Tibial nerve (tissue), 4 donors: ENCODE measurements at regions not wholly inside any gene's neighbourhood (a gene's known extent, or its start where the extent isn't known, plus 50 kb on each side); places are given as distances from the start of the nearest gene placed in this dataset.

Experiments used
- DNase-seq, 2 donors: peaks; one replicate each; pipeline ENCODE4 v3.0.0-alpha.2; 2019; ENCODE audit warnings: low spot score in 2 of 2
- H3K27ac ChIP-seq, 4 donors: fragments of 200-600 bp; sonication (generic) in 3 of 4; one replicate each; pipeline ENCODE4 v1.5.1; 2017 to 2019; ENCODE audit warnings: mild to moderate bottlenecking in 1 of 4
- H3K27me3 ChIP-seq, 2 donors: fragments of 200-600 bp; sonication (generic) in 1 of 2; one replicate each; pipeline versions ENCODE4 v1.5.1 to v1.6.0; 2017 to 2019
- H3K36me3 ChIP-seq, 3 donors: fragments of 200-600 bp; sonication (generic); one replicate each; pipeline ENCODE4 v1.5.1; 2018 to 2019
- H3K4me1 ChIP-seq, 4 donors: fragments of 200-600 bp; sonication (generic) in 3 of 4; one replicate each; pipeline ENCODE4 v1.5.1; 2017 to 2019
- H3K4me3 ChIP-seq, 4 donors: fragments of 200-600 bp; sonication (generic) in 3 of 4; one replicate each; pipeline ENCODE4 v1.5.1; 2017 to 2019; ENCODE audit warnings: mild to moderate bottlenecking in 1 of 4, moderate library complexity in 1 of 4
- H3K9me3 ChIP-seq, 4 donors: fragments of 200-600 bp; sonication (generic) in 3 of 4; one replicate each; pipeline ENCODE4 v1.5.1; 2017 to 2019
- EP300 ChIP-seq, 2 donors: sonication (generic); formaldehyde crosslinking; IDR thresholded peaks; one replicate each; pipeline ENCODE4 v1.6.1; 2017; ENCODE audit warnings: antibody characterized with exemption in 2 of 2, mild to moderate bottlenecking in 1 of 2
- POLR2A ChIP-seq, 2 donors: fragments of 450-650 bp; IDR thresholded peaks; one replicate each; pipeline ENCODE4 v1.6.1; 2017; ENCODE audit warnings: antibody characterized with exemption in 2 of 2, mild to moderate bottlenecking in 2 of 2, moderate library complexity in 2 of 2
- WGBS, 2 donors: methylation state at CpG; one replicate each; pipeline ENCODE4 v1.1.5; 2018; 5-methylcytosine and 5-hydroxymethylcytosine counted together
- TF ChIP-seq, protein P1 (sequence below), 5 experiments: fragments of 200-600 bp in 3 of 5; fragments of 450-650 bp in 2 of 5; sonication (generic) in 3 of 5; IDR thresholded peaks; one replicate each; pipeline ENCODE4 v1.5.1; 2016 to 2019; ENCODE audit warnings: antibody characterized with exemption in 5 of 5, mild to moderate bottlenecking in 3 of 5, moderate library complexity in 2 of 5

- Histone ChIP-seq H3K27me3 (peaks cover 0 to 6% of the 10 kb centered on the region in 2 donors), H3K27ac (no peak overlapping the region), H3K9me3 (peaks cover 0 to 5% (median 0%) of the 10 kb centered on the region in 4 donors), H3K4me3 (no peak overlapping the region), H3K36me3 (no peaks in the 10 kb centered on the region), H3K4me1 (no peaks in the 10 kb centered on the region)
- WGBS, 2 donors, result 12 to 39% methylated on average over 1 of the region's 1 CpG
- TF ChIP-seq EP300 (IDR thresholded peaks at IDR 0.05), result no peak
- TF ChIP-seq, protein P1, sequence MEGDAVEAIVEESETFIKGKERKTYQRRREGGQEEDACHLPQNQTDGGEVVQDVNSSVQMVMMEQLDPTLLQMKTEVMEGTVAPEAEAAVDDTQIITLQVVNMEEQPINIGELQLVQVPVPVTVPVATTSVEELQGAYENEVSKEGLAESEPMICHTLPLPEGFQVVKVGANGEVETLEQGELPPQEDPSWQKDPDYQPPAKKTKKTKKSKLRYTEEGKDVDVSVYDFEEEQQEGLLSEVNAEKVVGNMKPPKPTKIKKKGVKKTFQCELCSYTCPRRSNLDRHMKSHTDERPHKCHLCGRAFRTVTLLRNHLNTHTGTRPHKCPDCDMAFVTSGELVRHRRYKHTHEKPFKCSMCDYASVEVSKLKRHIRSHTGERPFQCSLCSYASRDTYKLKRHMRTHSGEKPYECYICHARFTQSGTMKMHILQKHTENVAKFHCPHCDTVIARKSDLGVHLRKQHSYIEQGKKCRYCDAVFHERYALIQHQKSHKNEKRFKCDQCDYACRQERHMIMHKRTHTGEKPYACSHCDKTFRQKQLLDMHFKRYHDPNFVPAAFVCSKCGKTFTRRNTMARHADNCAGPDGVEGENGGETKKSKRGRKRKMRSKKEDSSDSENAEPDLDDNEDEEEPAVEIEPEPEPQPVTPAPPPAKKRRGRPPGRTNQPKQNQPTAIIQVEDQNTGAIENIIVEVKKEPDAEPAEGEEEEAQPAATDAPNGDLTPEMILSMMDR (IDR thresholded peaks at IDR 0.05), result no peak
- no peak for TF ChIP-seq POLR2A (IDR thresholded peaks at IDR 0.05)
- DNase-seq, result no peak
Measured at GRCh38 chrX:74179071-74179470, 124.9 kb upstream of the ZCCHC13 start.

- Histone ChIP-seq H3K9me3 (peaks cover 0 to 10% (median 0%) of the 10 kb centered on the region in 4 donors), H3K4me3 (no peak overlapping the region), H3K4me1 (no peaks in the 10 kb centered on the region), H3K36me3 (no peaks in the 10 kb centered on the region), H3K27me3 (peaks cover 0 to 6% of the 10 kb centered on the region in 2 donors), H3K27ac (peak overlapping the region in 1 of 4 donors; percentile 28)
- WGBS, 2 donors, result 22 to 37% methylated on average over 12 of the region's 12 CpGs
- no peak for DNase-seq
- TF ChIP-seq POLR2A (IDR thresholded peaks at IDR 0.05) (no peak), EP300 (IDR thresholded peaks at IDR 0.05) (no peak)
- TF ChIP-seq, protein P1 (IDR thresholded peaks at IDR 0.05), result no peak
Measured at GRCh38 chrX:74178536-74178935, 125.4 kb upstream of the ZCCHC13 start.

- Histone ChIP-seq H3K9me3 (peaks cover 0 to 19% (median 6%) of the 10 kb centered on the region in 4 donors), H3K4me3 (no peak overlapping the region), H3K27ac (no peak overlapping the region), H3K4me1 (no peaks in the 10 kb centered on the region), H3K27me3 (no peaks in the 10 kb centered on the region), H3K36me3 (no peaks in the 10 kb centered on the region)
- WGBS, 2 donors, result 93 to 100% methylated on average over 1 of the region's 1 CpG
- no peak for DNase-seq
- no peak for TF ChIP-seq EP300 (IDR thresholded peaks at IDR 0.05)
- TF ChIP-seq POLR2A (IDR thresholded peaks at IDR 0.05), result no peak
- TF ChIP-seq, protein P1 (IDR thresholded peaks at IDR 0.05), result no peak
Measured at GRCh38 chrX:74171465-74171864, 132.5 kb upstream of the ZCCHC13 start.

DNA sequence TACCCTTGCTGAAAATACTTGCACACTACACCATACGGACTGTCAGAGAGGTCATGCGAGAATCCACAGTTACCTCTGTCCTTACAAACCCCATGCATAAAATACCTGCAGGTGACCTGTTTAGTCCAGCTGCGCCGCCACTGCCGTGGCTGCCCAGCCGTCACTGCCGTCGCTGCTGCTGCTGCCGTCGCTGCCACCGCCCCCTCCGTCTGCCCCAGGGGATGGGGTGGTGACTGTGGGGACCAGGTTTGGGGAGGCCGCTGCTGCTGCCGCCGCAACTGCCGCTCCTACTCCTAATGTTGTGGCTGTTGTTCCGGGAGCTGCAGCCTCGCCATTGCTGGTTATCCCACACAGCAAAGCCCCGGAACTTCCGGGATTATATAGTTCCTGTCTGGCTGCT, 141.8 kb upstream of the ZCCHC13 start:
- peaks cover 0 to 12% (median 0%) of the 10 kb centered on the region in 3 donors for H3K36me3 ChIP-seq
- H3K27ac ChIP-seq, result no peak overlapping the region
- H3K9me3 ChIP-seq, result peaks cover 0 to 9% (median 0%) of the 10 kb centered on the region in 4 donors
- H3K4me1 ChIP-seq, result no peaks in the 10 kb centered on the region
- 92 to 100% methylated on average over 2 to 20 of the region's 20 CpGs for WGBS, 2 donors
- no peaks in the 10 kb centered on the region for H3K27me3 ChIP-seq
- TF ChIP-seq POLR2A (IDR thresholded peaks at IDR 0.05) (no peak), EP300 (IDR thresholded peaks at IDR 0.05) (no peak)
- TF ChIP-seq, protein P1 (IDR thresholded peaks at IDR 0.05), result no peak
- no peak overlapping the region for H3K4me3 ChIP-seq
- no peak for DNase-seq

DNA sequence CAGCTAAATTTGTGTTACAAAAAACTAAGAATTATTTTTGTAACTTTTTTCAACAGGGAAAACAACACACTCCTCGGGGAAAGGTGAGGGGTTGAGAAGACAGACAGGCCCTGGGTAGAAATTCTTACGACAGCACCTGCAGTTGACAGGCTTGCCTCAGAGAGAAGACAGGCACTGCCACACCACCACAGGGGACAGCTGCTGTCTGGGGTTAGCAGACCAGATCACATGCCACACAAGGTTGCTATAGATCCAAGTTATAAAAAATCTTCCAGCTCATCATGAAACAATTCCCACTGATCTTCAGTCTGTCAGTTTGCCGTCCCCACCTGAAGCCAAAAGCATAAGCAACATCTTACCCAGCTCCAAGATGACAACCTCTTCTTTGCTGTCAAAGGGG, 143.2 kb upstream of the ZCCHC13 start:
- peaks cover 0 to 12% (median 0%) of the 10 kb centered on the region in 3 donors for H3K36me3 ChIP-seq
- no peak for DNase-seq
- H3K4me3 ChIP-seq, result no peak overlapping the region
- TF ChIP-seq, protein P1 (IDR thresholded peaks at IDR 0.05), result no peak
- TF ChIP-seq EP300 (IDR thresholded peaks at IDR 0.05) (no peak), POLR2A (IDR thresholded peaks at IDR 0.05) (no peak)
- 76 to 89% methylated on average over 3 of the region's 3 CpGs for WGBS, 2 donors
- no peaks in the 10 kb centered on the region for H3K27me3 ChIP-seq
- peaks cover 0 to 13% (median 0%) of the 10 kb centered on the region in 4 donors for H3K9me3 ChIP-seq
- H3K27ac ChIP-seq, result no peak overlapping the region
- H3K4me1 ChIP-seq, result no peaks in the 10 kb centered on the region
